ENCODE measurements at regions not wholly inside any gene's neighbourhood (a gene's known extent, or its start where the extent isn't known, plus 50 kb on each side); places are given as distances from the start of the nearest gene placed in this dataset.
"Not testable (repeated sequence)": the region's sequence is repeated elsewhere in the genome, so short reads cannot be mapped to it uniquely, and the experiment has no call there.

GRCh38 chr1:45266151-45266801, 59.9 kb upstream of the ZSWIM5 start:
- no peak for TF ChIP-seq CTCF (IDR thresholded peaks at IDR 0.05)
- peaks cover 0 to 5% of the 10 kb centered on the region in 2 donors for H3K9me3 ChIP-seq
- ATAC-seq (peak; percentile 88), DNase-seq (peak in 1 of 4 donors; percentile 2)
- peak overlapping the region; percentile 22 to 28 for H3K27ac ChIP-seq
- no peaks in the 10 kb centered on the region for H3K36me3 ChIP-seq
- H3K4me1 ChIP-seq, result peaks cover 0 to 6% of the 10 kb centered on the region in 2 donors
- no peak overlapping the region for H3K4me3 ChIP-seq
- intact Hi-C loops (cut with DNase I), result no loop called here
- H3K27me3 ChIP-seq, result no peaks in the 10 kb centered on the region

- intact Hi-C loops (cut with DNase I), result not testable (repeated sequence)
These were observed 58.4 kb upstream of the HPDL start for GRCh38 chr1:45268310-45268709.

GRCh38 chr1:45272267-45272666, 54.4 kb upstream of the HPDL start:
- H3K36me3 ChIP-seq; H3K4me1 ChIP-seq; H3K27me3 ChIP-seq; intact Hi-C loops (cut with DNase I); H3K4me3 ChIP-seq; DNase-seq; H3K9me3 ChIP-seq; H3K27ac ChIP-seq; ATAC-seq: not testable (repeated sequence)

More at GRCh38 chr1:45268310-45268709, 58.4 kb upstream of the HPDL start:
- not testable (repeated sequence) for H3K27me3 ChIP-seq, H3K36me3 ChIP-seq, H3K27ac ChIP-seq, H3K4me3 ChIP-seq, ATAC-seq, H3K9me3 ChIP-seq, DNase-seq, H3K4me1 ChIP-seq

- peak; percentile 26 for ATAC-seq
- DNase-seq, result no peak
- Histone ChIP-seq H3K4me1 (no peaks in the 10 kb centered on the region), H3K36me3 (no peaks in the 10 kb centered on the region), H3K9me3 (no peaks in the 10 kb centered on the region), H3K4me3 (no peak overlapping the region), H3K27me3 (no peaks in the 10 kb centered on the region), H3K27ac (no peak overlapping the region)
- no peak for TF ChIP-seq CTCF (IDR thresholded peaks at IDR 0.05)
- intact Hi-C loops (cut with DNase I), result no loop called here
These were observed 53.8 kb upstream of the HPDL start for GRCh38 chr1:45272913-45273371.

- Histone ChIP-seq H3K27me3 (no peaks in the 10 kb centered on the region), H3K27ac (no peak overlapping the region), H3K9me3 (no peaks in the 10 kb centered on the region), H3K36me3 (no peaks in the 10 kb centered on the region), H3K4me1 (no peaks in the 10 kb centered on the region), H3K4me3 (no peak overlapping the region)
- intact Hi-C loops (cut with DNase I), result no loop called here
- ATAC-seq, result no peak
- no peak for DNase-seq
- no peak for TF ChIP-seq CTCF (IDR thresholded peaks at IDR 0.05)
These were observed 51.6 kb upstream of the HPDL start for GRCh38 chr1:45275054-45275453.

All from left lung (tissue), 4 donors.